Body of pancreas (tissue), 4 donors: ENCODE measurements at regions not wholly inside any gene's neighbourhood (a gene's known extent, or its start where the extent isn't known, plus 50 kb on each side); places are given as distances from the start of the nearest gene placed in this dataset.

Experiments
- POLR2A ChIP-seq, 3 donors: fragments of 450-650 bp; IDR thresholded peaks; one replicate each; pipeline ENCODE4 v1.6.1; 2016; ENCODE audit warnings: antibody characterized with exemption in 3 of 3, mild to moderate bottlenecking in 2 of 3
- TF ChIP-seq, protein P1 (sequence below), 7 experiments: fragments of 450-650 bp in 4 of 7; fragments of 200-600 bp in 3 of 7; sonication (generic) in 3 of 7; IDR thresholded peaks; one replicate each; pipeline ENCODE4 v1.5.1; 2016 to 2019; ENCODE audit warnings: antibody characterized with exemption in 7 of 7

- no peak for TF ChIP-seq POLR2A (IDR thresholded peaks at IDR 0.05)
- TF ChIP-seq, protein P1, sequence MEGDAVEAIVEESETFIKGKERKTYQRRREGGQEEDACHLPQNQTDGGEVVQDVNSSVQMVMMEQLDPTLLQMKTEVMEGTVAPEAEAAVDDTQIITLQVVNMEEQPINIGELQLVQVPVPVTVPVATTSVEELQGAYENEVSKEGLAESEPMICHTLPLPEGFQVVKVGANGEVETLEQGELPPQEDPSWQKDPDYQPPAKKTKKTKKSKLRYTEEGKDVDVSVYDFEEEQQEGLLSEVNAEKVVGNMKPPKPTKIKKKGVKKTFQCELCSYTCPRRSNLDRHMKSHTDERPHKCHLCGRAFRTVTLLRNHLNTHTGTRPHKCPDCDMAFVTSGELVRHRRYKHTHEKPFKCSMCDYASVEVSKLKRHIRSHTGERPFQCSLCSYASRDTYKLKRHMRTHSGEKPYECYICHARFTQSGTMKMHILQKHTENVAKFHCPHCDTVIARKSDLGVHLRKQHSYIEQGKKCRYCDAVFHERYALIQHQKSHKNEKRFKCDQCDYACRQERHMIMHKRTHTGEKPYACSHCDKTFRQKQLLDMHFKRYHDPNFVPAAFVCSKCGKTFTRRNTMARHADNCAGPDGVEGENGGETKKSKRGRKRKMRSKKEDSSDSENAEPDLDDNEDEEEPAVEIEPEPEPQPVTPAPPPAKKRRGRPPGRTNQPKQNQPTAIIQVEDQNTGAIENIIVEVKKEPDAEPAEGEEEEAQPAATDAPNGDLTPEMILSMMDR (IDR thresholded peaks at IDR 0.05) = no peak
Observed at GRCh38 chr2:105166688-105167087, 74.9 kb upstream of the GPR45 start.
